AG09319 (cell line): ENCODE measurements at regions not wholly inside any gene's neighbourhood (a gene's known extent, or its start where the extent isn't known, plus 50 kb on each side); places are given as distances from the start of the nearest gene placed in this dataset.

Experiments used
- DNase-seq: peaks from one replicate; pipeline ENCODE4 v3.0.0-alpha.2; 2010; ENCODE audit warnings: low read depth; ENCODE audit errors: extremely low read depth
- TF ChIP-seq, protein P1 (sequence below): IDR thresholded peaks from 2 replicates; pipeline ENCODE4 v1.5.1; 2011; ENCODE audit warnings: low read depth, mild to moderate bottlenecking, inconsistent platforms, low read length, moderate library complexity

DNA sequence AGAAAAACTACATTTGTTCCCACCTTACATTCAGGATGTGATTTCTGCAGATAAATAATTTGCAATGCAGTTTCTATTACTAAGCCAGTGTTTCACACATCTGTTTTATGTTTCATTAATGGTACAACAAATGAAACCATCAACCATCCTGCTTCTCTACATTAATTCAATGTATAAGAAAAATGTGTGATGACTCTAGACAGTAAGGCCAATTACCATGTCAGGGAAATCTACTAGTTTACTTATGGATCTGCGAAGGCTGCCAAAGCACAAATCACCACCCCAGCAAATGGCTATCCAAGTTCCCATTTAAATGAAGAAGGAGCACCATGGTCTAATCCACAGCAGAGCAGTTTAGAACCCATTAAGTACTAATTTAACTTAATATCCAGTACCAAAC lies 50.1 kb upstream of the NCAM1 start:
- TF ChIP-seq, protein P1, sequence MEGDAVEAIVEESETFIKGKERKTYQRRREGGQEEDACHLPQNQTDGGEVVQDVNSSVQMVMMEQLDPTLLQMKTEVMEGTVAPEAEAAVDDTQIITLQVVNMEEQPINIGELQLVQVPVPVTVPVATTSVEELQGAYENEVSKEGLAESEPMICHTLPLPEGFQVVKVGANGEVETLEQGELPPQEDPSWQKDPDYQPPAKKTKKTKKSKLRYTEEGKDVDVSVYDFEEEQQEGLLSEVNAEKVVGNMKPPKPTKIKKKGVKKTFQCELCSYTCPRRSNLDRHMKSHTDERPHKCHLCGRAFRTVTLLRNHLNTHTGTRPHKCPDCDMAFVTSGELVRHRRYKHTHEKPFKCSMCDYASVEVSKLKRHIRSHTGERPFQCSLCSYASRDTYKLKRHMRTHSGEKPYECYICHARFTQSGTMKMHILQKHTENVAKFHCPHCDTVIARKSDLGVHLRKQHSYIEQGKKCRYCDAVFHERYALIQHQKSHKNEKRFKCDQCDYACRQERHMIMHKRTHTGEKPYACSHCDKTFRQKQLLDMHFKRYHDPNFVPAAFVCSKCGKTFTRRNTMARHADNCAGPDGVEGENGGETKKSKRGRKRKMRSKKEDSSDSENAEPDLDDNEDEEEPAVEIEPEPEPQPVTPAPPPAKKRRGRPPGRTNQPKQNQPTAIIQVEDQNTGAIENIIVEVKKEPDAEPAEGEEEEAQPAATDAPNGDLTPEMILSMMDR = no peak
- DNase-seq = no peak
